Parathyroid adenoma (tissue), 2 donors: ENCODE measurements at regions not wholly inside any gene's neighbourhood (a gene's known extent, or its start where the extent isn't known, plus 50 kb on each side); places are given as distances from the start of the nearest gene placed in this dataset.

Source experiments
- H2AFZ ChIP-seq: fragments of 300-600 bp; sonication (generic); one replicate; pipeline ENCODE4 v1.7.0; 2017; ENCODE audit warnings: antibody characterized with exemption, mild to moderate bottlenecking
- H3K27ac ChIP-seq: fragments of 300-600 bp; sonication (generic); one replicate; pipeline ENCODE4 v1.7.0; 2017
- H3K27me3 ChIP-seq: fragments of 300-600 bp; sonication (generic); one replicate; pipeline ENCODE4 v1.7.0; 2017; ENCODE audit warnings: low read length; ENCODE audit not compliant: control insufficient read depth, insufficient read depth
- H3K36me3 ChIP-seq: fragments of 300-600 bp; sonication (generic); one replicate; pipeline ENCODE4 v1.7.0; 2017; ENCODE audit warnings: low read length; ENCODE audit not compliant: control insufficient read depth, insufficient read depth
- H3K4me1 ChIP-seq: fragments of 300-600 bp; sonication (generic); one replicate; pipeline ENCODE4 v1.7.0; 2017; ENCODE audit warnings: control low read depth
- H3K4me2 ChIP-seq: fragments of 300-600 bp; sonication (generic); one replicate; pipeline ENCODE4 v1.7.0; 2017; ENCODE audit warnings: low read length
- H3K4me3 ChIP-seq: fragments of 300-600 bp; sonication (generic); one replicate; pipeline ENCODE4 v1.7.0; 2017; ENCODE audit warnings: low read depth, low read length
- H3K79me2 ChIP-seq: fragments of 300-600 bp; sonication (generic); one replicate; pipeline ENCODE4 v1.7.0; 2017; ENCODE audit warnings: control low read depth
- H3K9ac ChIP-seq: fragments of 300-600 bp; sonication (generic); one replicate; pipeline ENCODE4 v1.7.0; 2017; ENCODE audit warnings: mild to moderate bottlenecking
- H3K9me3 ChIP-seq: fragments of 300-600 bp; sonication (generic); one replicate; pipeline ENCODE4 v1.7.0; 2017; ENCODE audit warnings: low read length; ENCODE audit not compliant: control insufficient read depth
- CTCF ChIP-seq: fragments of 300-600 bp; sonication (generic); IDR thresholded peaks from one replicate; pipeline ENCODE4 v1.7.0; 2017; ENCODE audit warnings: antibody characterized with exemption, mild to moderate bottlenecking
- donor health status: primary hyperparathyroidism.

- no peak for TF ChIP-seq CTCF
- Histone ChIP-seq H3K4me1 (no peaks in the 10 kb centered on the region), H3K4me2 (no peak overlapping the region), H3K79me2 (no peaks in the 10 kb centered on the region), H3K4me3 (no peak overlapping the region), H3K36me3 (peaks cover 6% of the 10 kb centered on the region), H3K9ac (no peak overlapping the region), H3K9me3 (no peaks in the 10 kb centered on the region), H3K27ac (no peak overlapping the region), H3K27me3 (no peaks in the 10 kb centered on the region), H2AFZ (no peak overlapping the region)
These were observed 113.7 kb upstream of the PRDM1 start for GRCh38 chr6:105972440-105972839.

- H3K9me3 ChIP-seq, result no peaks in the 10 kb centered on the region
- no peaks in the 10 kb centered on the region for H3K27me3 ChIP-seq
- H3K9ac ChIP-seq, result no peak overlapping the region
- H3K79me2 ChIP-seq, result no peaks in the 10 kb centered on the region
- H3K4me1 ChIP-seq, result no peaks in the 10 kb centered on the region
- H3K36me3 ChIP-seq, result peaks cover 6% of the 10 kb centered on the region
- no peak overlapping the region for H3K27ac ChIP-seq
- H2AFZ ChIP-seq, result no peak overlapping the region
- H3K4me2 ChIP-seq, result no peak overlapping the region
- H3K4me3 ChIP-seq, result no peak overlapping the region
- TF ChIP-seq CTCF, result no peak
These were observed 117.4 kb upstream of the PRDM1 start for GRCh38 chr6:105968603-105969333.

GRCh38 chr6:105967917-105968602 is 118.1 kb upstream of the PRDM1 start:
- Histone ChIP-seq H3K4me3 (no peak overlapping the region), H3K9me3 (no peaks in the 10 kb centered on the region), H3K27ac (no peak overlapping the region), H3K79me2 (no peaks in the 10 kb centered on the region), H3K4me1 (no peaks in the 10 kb centered on the region), H3K4me2 (no peak overlapping the region), H3K36me3 (peaks cover 5% of the 10 kb centered on the region), H3K9ac (no peak overlapping the region), H2AFZ (no peak overlapping the region), H3K27me3 (no peaks in the 10 kb centered on the region)
- no peak for TF ChIP-seq CTCF

- Histone ChIP-seq H3K4me2 (no peak overlapping the region), H3K4me1 (no peaks in the 10 kb centered on the region), H3K27ac (no peak overlapping the region), H3K9me3 (no peaks in the 10 kb centered on the region), H3K27me3 (no peaks in the 10 kb centered on the region), H3K36me3 (no peaks in the 10 kb centered on the region), H3K4me3 (no peak overlapping the region), H2AFZ (no peak overlapping the region), H3K9ac (no peak overlapping the region), H3K79me2 (no peaks in the 10 kb centered on the region)
- no peak for TF ChIP-seq CTCF
These were observed 119.7 kb upstream of the PRDM1 start for GRCh38 chr6:105966481-105966880.
